Ovary (tissue), 3 donors: ENCODE measurements at regions not wholly inside any gene's neighbourhood (a gene's known extent, or its start where the extent isn't known, plus 50 kb on each side); places are given as distances from the start of the nearest gene placed in this dataset.

Experiments used
- EP300 ChIP-seq: sonication (generic); formaldehyde crosslinking; IDR thresholded peaks from one replicate; pipeline ENCODE4 v1.6.1; 2017; ENCODE audit warnings: antibody characterized with exemption
- POLR2A ChIP-seq: fragments of 450-650 bp; IDR thresholded peaks from one replicate; pipeline ENCODE4 v1.6.1; 2017; ENCODE audit warnings: antibody characterized with exemption, mild to moderate bottlenecking, moderate library complexity
- TF ChIP-seq, protein P1 (sequence below), 3 donors: fragments of 450-650 bp in 2 of 3; fragments of 200-600 bp in 1 of 3; IDR thresholded peaks; one replicate each; pipeline versions ENCODE4 v1.5.1 to v1.8.0; 2016 to 2022; ENCODE audit warnings: antibody characterized with exemption in 3 of 3, mild to moderate bottlenecking in 1 of 3
- donor health status: DM: no; HTN: no; CAD: no.

DNA sequence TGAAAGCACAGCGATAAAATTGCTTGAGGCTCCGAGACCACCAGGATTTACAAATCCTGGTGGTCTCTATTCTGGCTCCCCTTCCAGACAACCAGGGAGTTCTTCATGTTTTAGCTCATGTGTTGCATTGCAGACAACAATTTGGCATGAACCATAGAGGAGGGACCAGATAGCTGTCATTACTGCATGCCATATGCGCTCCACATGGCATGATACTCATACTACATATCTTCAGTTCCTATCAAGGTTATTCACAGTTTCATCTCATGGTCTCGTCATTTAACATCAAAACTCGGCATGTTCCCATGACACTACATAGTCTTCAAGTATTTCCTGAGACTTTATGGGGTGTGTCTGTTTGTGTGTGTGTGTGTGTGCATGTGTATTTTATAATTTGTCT lies 220.3 kb downstream of the OR13H1 start:
- TF ChIP-seq, protein P1, sequence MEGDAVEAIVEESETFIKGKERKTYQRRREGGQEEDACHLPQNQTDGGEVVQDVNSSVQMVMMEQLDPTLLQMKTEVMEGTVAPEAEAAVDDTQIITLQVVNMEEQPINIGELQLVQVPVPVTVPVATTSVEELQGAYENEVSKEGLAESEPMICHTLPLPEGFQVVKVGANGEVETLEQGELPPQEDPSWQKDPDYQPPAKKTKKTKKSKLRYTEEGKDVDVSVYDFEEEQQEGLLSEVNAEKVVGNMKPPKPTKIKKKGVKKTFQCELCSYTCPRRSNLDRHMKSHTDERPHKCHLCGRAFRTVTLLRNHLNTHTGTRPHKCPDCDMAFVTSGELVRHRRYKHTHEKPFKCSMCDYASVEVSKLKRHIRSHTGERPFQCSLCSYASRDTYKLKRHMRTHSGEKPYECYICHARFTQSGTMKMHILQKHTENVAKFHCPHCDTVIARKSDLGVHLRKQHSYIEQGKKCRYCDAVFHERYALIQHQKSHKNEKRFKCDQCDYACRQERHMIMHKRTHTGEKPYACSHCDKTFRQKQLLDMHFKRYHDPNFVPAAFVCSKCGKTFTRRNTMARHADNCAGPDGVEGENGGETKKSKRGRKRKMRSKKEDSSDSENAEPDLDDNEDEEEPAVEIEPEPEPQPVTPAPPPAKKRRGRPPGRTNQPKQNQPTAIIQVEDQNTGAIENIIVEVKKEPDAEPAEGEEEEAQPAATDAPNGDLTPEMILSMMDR (IDR thresholded peaks at IDR 0.05), result no peak
- TF ChIP-seq POLR2A (no peak), EP300 (no peak)
